IPS DF 19.7 (cell line): ENCODE measurements at regions not wholly inside any gene's neighbourhood (a gene's known extent, or its start where the extent isn't known, plus 50 kb on each side); places are given as distances from the start of the nearest gene placed in this dataset.

Source experiments
- DNase-seq: peaks from one replicate; pipeline ENCODE4 v3.0.0-alpha.2; 2013; ENCODE audit warnings: low read depth, low spot score

GRCh38 chr5:68745448-68745847 lies 348.4 kb upstream of the SLC30A5 start:
- no peak for DNase-seq

- DNase-seq = no peak
Measured at GRCh38 chr5:68746220-68746619, 347.6 kb upstream of the SLC30A5 start.

GRCh38 chr5:68746643-68747420 lies 347.0 kb upstream of the SLC30A5 start:
- no peak for DNase-seq

GRCh38 chr5:68747521-68747920 lies 346.3 kb upstream of the SLC30A5 start:
- DNase-seq = no peak

GRCh38 chr5:68748101-68748500 lies 345.7 kb upstream of the SLC30A5 start:
- DNase-seq = no peak

GRCh38 chr5:68749077-68749476 lies 344.7 kb upstream of the SLC30A5 start:
- DNase-seq = no peak

- no peak for DNase-seq
Measured at GRCh38 chr5:68749631-68750030, 344.2 kb upstream of the SLC30A5 start.

- DNase-seq = no peak
Measured at GRCh38 chr5:68751661-68752060, 342.2 kb upstream of the SLC30A5 start.

- DNase-seq = no peak
Measured at GRCh38 chr5:68754536-68754935, 339.3 kb upstream of the SLC30A5 start.

- no peak for DNase-seq
Measured at GRCh38 chr5:68755293-68755692, 338.5 kb upstream of the SLC30A5 start.

- no peak for DNase-seq
Measured at GRCh38 chr5:68757006-68757405, 336.8 kb upstream of the SLC30A5 start.

- no peak for DNase-seq
Measured at GRCh38 chr5:68757626-68758212, 336.1 kb upstream of the SLC30A5 start.

GRCh38 chr5:68759593-68759992 lies 334.2 kb upstream of the SLC30A5 start:
- no peak for DNase-seq

GRCh38 chr5:68762201-68762600 lies 331.6 kb upstream of the SLC30A5 start:
- DNase-seq = no peak

- DNase-seq = no peak
Measured at GRCh38 chr5:68766952-68767464, 326.8 kb upstream of the SLC30A5 start.

GRCh38 chr5:68770551-68770950 lies 323.3 kb upstream of the SLC30A5 start:
- no peak for DNase-seq

- DNase-seq = no peak
Measured at GRCh38 chr5:68771221-68771620, 322.6 kb upstream of the SLC30A5 start.

GRCh38 chr5:68771732-68772131 lies 322.1 kb upstream of the SLC30A5 start:
- no peak for DNase-seq

GRCh38 chr5:68776381-68776780 lies 317.4 kb upstream of the SLC30A5 start:
- DNase-seq = no peak

GRCh38 chr5:68777135-68777534 lies 316.7 kb upstream of the SLC30A5 start:
- no peak for DNase-seq

GRCh38 chr5:68778484-68778883 lies 315.3 kb upstream of the SLC30A5 start:
- DNase-seq = no peak

GRCh38 chr5:68780299-68780955 lies 313.4 kb upstream of the SLC30A5 start:
- DNase-seq = no peak

GRCh38 chr5:68793074-68793473 lies 300.7 kb upstream of the SLC30A5 start:
- no peak for DNase-seq
